Right forelimb (tissue), 1 donor: ENCODE measurements at regions not wholly inside any gene's neighbourhood (a gene's known extent, or its start where the extent isn't known, plus 50 kb on each side); places are given as distances from the start of the nearest gene placed in this dataset.
"Not testable (repeated sequence)": the region's sequence is repeated elsewhere in the genome, so short reads cannot be mapped to it uniquely, and the experiment has no call there.

ENCODE experiments used
- DNase-seq: peaks from one replicate; pipeline ENCODE4 v3.0.0-alpha.2; 2018

- DNase-seq = no peak
Observed at GRCh38 chr4:128688033-128688721, 121.3 kb upstream of the JADE1 start.

- no peak for DNase-seq
Observed at GRCh38 chr4:128686810-128687209, 122.7 kb upstream of the JADE1 start.

DNA sequence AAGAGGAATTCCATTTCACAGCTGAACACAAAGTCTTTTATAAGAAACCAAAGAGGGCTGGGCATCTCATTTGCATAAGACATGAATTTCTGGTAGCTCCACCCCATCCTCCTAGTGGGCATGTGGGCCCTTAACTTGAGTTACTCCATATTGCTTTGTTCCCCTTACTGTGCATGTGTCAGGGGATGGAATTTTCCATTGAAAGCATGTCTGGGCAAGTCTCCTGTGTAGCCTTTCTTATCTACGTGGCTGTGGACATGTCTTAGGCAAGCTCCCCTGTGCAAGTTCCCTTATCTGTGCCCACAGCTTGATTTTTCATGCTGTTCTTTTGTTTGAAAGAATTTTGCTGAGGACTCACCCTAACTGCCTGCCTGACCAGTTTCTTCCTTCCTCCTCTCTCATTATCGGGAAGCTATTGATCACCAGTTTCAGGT, 123.5 kb upstream of the JADE1 start:
- no peak for DNase-seq

DNA sequence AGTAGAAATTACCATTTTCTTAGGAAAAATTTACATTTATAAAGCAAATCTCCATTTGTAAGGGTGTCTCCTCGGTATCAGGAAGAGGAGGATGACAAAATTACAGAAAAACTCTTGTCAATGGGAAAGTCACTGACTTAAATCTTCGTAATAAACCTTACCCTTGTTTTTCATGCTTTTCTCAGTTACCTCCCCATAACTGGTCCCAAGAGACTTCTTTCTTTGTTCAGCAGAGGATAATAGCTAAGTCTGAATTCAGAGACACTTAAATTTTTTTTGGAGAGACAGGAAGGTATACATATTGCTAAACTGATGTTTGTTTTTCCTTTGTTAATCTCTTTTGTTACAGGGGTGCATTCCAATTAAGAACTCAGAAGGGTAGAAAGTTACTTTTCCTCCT, 125.5 kb upstream of the JADE1 start:
- DNase-seq = no peak

DNA sequence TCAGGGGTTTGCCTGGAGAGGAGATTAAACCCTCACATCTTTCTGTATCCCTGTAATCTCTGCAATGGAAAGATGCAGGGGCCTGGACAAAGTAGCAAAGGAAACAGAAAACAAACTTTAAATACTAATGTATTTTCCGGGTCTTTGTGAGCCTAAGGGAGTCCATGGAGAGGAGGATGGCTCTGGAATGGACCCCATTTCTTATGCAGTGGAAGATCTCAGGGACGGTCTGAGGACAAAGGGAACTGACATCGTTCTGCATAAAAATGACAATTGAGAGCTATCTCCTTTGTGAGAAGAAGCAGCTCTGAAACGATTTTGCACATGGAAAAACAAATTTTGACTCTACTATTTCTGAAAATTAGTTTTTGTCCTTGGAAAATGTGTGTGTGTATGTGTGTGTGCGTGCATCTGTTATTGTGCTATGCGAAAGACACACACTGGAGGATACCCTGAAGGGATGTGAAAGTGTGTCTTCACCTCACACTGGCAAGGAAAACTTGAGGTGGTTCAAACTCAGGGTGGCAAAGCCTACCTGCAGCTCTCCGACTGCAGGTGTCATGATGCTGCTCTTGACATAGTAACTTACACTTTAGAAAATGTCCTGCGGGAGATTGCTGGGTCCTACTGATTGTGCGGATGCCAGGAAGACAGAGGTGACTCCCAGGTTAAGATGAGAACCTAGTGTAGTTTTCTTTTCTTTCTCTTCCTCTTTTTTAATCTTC, 126.4 kb upstream of the JADE1 start:
- no peak for DNase-seq

GRCh38 chr4:128676095-128676494, 133.4 kb upstream of the JADE1 start:
- no peak for DNase-seq

DNA sequence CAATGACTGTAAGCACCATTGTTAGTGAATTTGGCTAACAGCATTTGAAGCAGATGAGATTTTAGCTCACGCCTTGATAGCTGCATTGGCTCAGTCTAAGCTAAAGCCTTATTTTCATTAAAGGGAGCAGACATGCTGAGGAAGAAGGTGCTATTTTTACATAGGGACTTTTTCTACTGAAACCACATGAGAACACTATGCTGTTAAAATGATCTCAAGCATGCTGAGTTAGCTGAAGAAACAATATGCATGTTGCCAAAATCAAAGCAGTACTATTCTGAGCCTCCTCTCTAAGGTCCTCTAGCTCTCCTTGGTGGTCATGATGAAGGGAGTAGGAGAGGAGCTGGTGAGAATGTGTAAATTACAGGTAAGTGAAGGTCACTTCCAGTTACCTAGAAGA, 134.4 kb upstream of the JADE1 start:
- DNase-seq = no peak

DNA sequence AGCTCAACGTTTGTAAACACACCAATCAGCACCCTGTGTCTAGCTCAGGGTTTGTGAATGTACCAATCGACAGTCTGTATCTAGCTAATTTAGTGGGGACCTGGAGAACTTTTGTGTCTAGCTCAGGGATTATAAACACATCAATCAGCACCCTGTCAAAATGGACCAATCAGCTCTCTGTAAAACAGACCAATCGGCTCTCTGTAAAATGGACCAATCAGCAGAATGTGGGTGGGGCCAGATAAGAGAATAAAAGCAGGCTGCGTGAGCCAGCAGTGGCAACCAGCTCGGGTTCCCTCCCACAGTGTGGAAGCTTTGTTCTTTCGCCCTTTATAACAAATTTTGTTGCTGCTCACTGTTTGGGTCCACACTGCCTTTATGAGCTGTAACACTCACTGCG, 136.3 kb upstream of the JADE1 start:
- not testable (repeated sequence) for DNase-seq

- DNase-seq = not testable (repeated sequence)
Observed at GRCh38 chr4:128672596-128672995, 136.9 kb upstream of the JADE1 start.

- no peak for DNase-seq
Observed at GRCh38 chr4:128670513-128670912, 139.0 kb upstream of the JADE1 start.

- DNase-seq = no peak
Observed at GRCh38 chr4:128668566-128668965, 140.9 kb upstream of the JADE1 start.

- no peak for DNase-seq
Observed at GRCh38 chr4:128665514-128665913, 144.0 kb upstream of the JADE1 start.

- DNase-seq = no peak
Observed at GRCh38 chr4:128663325-128663724, 146.2 kb upstream of the JADE1 start.

GRCh38 chr4:128661479-128661878, 148.0 kb upstream of the JADE1 start:
- DNase-seq = no peak

DNA sequence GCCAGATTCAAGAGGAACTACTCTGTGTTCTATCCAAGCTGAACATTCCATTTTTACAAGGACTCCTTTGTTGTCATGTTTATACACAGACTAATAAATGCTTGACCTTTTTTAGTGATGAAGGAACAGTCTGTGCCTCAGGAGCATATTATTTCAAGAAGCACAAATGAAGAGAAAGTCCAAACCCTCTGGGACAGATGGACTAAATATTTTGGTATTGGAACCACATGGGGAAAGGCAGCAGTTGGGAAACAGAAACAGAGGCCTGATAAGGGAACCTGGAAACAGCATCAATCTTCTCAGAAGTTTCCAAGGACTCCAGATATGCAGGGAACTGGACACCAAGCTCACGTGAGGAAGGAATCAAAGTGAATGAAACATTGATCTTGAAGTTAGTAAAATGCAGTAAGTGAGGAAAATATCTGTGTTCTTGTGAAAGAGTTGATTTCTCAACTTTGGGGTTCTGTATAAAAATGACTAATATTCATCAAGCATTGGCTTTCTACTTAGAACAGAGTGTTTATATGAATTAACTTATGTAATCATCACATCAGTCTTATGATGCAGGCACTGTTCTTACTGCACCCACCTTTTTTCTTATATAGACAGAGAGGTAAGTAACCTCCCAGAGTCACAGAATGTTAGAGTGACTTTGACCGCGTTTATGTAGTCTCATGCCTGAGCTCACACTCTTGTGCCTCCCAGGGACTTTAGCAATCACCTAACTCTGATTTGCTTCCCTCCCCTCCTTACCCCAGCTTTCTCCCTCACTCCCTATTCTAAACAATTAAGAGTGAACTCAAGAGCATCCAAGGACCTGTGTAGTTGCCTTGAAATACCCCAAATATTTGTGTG, 148.9 kb upstream of the JADE1 start:
- DNase-seq = no peak

DNA sequence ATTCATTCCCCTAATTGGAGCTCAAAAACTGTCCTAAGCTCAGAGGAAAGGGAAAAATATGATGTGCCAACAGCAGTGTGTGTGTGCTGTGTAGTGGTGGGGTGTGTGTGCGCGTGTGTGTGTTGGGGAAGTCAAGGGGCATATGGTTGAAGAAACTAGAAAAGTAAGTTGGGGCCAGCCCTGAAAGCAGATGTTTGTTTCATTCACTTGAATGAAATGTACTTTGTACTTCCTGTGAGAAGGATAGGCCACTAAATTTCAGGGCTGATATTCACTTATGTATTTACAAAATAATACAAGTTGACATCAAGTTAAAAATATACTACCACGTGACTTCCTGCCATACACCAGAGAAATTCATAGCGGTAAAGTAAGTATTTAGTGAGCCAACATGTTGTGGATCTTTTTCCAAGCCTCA, 151.3 kb upstream of the JADE1 start:
- DNase-seq = no peak

DNA sequence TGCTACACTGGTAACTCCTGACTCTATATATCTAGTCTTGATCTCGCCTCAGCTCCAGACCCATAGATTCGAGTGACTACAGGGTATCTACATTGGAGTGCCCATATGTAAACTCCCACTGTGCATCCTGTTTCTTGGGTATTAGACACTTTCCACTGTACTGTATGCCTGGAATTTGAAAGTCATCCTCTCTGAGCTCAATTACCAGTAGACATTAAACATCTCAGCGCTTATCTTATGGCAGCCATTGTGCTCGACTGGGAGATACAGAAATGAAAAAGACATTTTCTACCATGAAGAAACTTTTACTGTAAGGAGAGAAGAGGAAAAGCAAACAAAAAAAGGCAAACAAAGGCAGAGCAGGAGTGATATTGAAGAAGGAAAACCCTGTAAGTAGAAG, 151.9 kb upstream of the JADE1 start:
- DNase-seq = no peak

- no peak for DNase-seq
Observed at GRCh38 chr4:128654465-128654864, 155.0 kb upstream of the JADE1 start.

DNA sequence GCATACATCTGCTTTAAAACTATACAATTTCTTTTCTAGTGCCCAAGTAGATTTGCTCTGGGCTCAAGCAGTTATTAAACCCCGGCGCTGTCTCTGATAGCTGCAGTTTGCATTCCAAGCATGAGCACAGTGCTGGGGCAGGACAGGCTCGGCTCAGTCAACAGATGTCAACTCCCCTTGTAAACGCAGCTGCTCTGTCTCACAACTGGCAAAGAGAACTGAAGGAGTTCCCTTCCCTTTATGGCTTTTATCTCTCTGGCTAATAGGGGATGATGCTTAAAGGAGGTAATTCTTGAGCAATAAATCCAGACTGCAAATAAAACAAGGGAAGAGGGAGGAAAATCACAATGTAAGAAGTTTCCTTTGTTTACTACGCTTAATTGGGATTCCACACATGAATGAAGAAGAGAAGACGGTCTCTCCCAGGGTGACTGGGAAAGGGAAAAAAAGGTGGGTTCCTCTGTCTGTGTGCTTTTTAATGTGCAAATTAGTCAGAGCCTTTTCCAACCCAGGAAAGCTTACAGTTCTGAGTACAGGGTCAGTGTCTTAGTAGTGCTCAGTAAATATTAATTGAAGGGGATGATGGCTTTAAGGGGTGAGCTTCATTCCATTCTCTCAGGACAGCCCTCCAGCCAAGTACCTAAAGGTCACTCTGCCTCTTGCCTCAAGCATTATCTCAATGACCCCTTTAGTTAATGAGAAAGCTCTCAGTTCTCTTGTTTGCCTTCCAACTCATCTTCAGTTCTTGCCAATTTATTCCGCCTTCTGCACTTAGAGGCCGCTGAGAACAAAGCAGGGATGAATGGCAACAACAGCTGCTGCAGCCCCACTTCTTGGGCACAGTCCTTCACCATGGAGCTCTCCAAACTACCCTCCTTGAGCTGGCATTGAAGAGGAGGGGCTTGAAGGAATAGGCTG, 155.7 kb upstream of the JADE1 start:
- DNase-seq = peak; percentile 57

DNA sequence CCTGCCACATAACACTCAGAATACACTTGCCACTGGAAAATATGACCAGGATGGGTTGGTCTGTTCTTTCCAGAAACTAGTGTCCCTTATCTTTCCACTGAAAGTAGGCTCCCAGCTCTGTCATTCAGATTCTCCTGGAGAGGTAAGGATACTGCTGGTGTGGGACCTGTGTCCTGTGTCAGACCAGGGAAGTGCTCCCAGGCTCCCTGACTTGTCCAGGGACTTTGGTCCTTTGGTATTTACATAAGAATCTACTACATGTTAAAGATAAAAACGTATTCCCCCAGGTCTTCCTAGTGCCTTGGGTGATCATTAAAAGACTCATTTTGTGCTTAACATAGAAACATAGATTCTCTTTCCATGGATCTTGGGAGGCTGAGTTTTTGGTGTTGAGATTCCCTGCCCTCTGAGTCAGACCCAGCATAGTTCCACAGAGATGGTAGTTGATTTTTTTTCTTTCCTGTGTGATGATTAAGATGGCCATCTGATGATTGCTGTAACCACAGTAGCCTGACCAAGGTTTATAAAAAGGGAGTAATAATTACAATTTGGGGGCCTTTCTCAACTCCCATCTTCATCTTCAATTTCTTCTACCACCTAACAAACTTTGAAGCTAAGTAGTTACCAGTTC, 159.8 kb upstream of the JADE1 start:
- DNase-seq = no peak

GRCh38 chr4:128649161-128649560, 160.3 kb upstream of the JADE1 start:
- DNase-seq = no peak

DNA sequence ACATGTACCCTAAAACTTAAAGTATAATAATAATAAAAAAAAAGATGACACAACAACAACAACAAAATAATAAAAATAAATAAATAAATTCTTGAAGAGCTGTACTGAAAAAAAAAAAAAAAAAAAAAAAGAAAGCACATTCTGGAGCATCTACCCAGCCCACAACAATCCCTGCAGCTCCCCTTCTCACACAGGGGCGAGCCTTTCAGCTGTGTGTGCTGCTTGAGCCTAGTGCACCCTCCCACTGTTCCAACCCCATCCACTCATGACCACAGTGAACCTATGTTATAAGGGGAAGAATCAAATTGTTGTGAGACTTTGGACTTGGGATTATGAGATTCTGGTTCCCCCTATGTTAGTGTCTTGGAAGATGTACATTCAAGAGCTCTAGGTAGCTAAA, 161.5 kb upstream of the JADE1 start:
- no peak for DNase-seq
